Osteoblast (primary cell): ENCODE measurements at regions not wholly inside any gene's neighbourhood (a gene's known extent, or its start where the extent isn't known, plus 50 kb on each side); places are given as distances from the start of the nearest gene placed in this dataset.

ENCODE experiments used
- DNase-seq: peaks from one replicate; pipeline ENCODE4 v3.0.0; 2011; ENCODE audit warnings: low spot score, mixed read lengths; ENCODE audit not compliant: insufficient read length; ENCODE audit errors: missing footprints
- H2AFZ ChIP-seq: 2 replicates; pipeline ENCODE4 v1.6.0; 2011; ENCODE audit warnings: mild to moderate bottlenecking, low read length
- H3K27ac ChIP-seq: 2 replicates; pipeline ENCODE4 v1.5.1; 2011; ENCODE audit warnings: mild to moderate bottlenecking, low read depth, low read length, moderate library complexity
- H3K27me3 ChIP-seq: 2 replicates; pipeline ENCODE4 v1.6.0; 2012; ENCODE audit warnings: mild to moderate bottlenecking, control low read depth, inconsistent platforms, low read length, moderate library complexity; ENCODE audit not compliant: insufficient read depth
- H3K36me3 ChIP-seq: 2 replicates; pipeline ENCODE4 v1.5.1; 2011; ENCODE audit warnings: mild to moderate bottlenecking, low read length, control low read depth, moderate library complexity; ENCODE audit not compliant: insufficient read depth
- H3K4me1 ChIP-seq: 2 replicates; pipeline ENCODE4 v1.5.1; 2011; ENCODE audit warnings: mild to moderate bottlenecking, low read length, control low read depth, moderate library complexity; ENCODE audit not compliant: insufficient read depth
- H3K4me2 ChIP-seq: 2 replicates; pipeline ENCODE4 v1.6.0; 2011; ENCODE audit warnings: mild to moderate bottlenecking, low read length; ENCODE audit not compliant: insufficient read depth
- H3K4me3 ChIP-seq: fragments of 200-600 bp; sonication (generic); 3 replicates; pipeline ENCODE4 v1.5.1; 2012; ENCODE audit warnings: mild to moderate bottlenecking, low read length, inconsistent platforms; ENCODE audit not compliant: insufficient read depth
- H3K79me2 ChIP-seq: 2 replicates; pipeline ENCODE4 v1.6.0; 2012; ENCODE audit warnings: mild to moderate bottlenecking, low read length, control low read depth, inconsistent platforms; ENCODE audit not compliant: insufficient read depth
- H3K9me3 ChIP-seq: 2 replicates; pipeline ENCODE4 v1.5.1; 2011; ENCODE audit warnings: low read depth, low read length, control low read depth
- H4K20me1 ChIP-seq: 2 replicates; pipeline ENCODE4 v1.6.0; 2012; ENCODE audit warnings: mild to moderate bottlenecking, low read length, control low read depth; ENCODE audit not compliant: insufficient read depth
- CTCF ChIP-seq: IDR thresholded peaks from 2 replicates; pipeline ENCODE4 v1.5.1; 2011; ENCODE audit warnings: mild to moderate bottlenecking, low read depth, low read length, moderate library complexity; ENCODE audit errors: extremely low read depth

- H3K4me2 ChIP-seq = peak overlapping the region; percentile 14
- H3K27me3 ChIP-seq = no peaks in the 10 kb centered on the region
- TF ChIP-seq CTCF = no peak
- no peaks in the 10 kb centered on the region for H4K20me1 ChIP-seq
- H3K27ac ChIP-seq = no peak overlapping the region
- H3K4me1 ChIP-seq = peaks cover 15% of the 10 kb centered on the region
- H3K79me2 ChIP-seq = peaks cover 38% of the 10 kb centered on the region
- H3K9me3 ChIP-seq = no peaks in the 10 kb centered on the region
- H3K36me3 ChIP-seq = no peaks in the 10 kb centered on the region
- no peak overlapping the region for H3K4me3 ChIP-seq
- H2AFZ ChIP-seq = no peak overlapping the region
- peak; percentile 43 for DNase-seq
Measured at GRCh38 chr2:144320491-144320890, 199.4 kb downstream of the ZEB2 start.

GRCh38 chr2:144317071-144317738 lies 202.7 kb downstream of the ZEB2 start:
- DNase-seq = no peak
- no peak for TF ChIP-seq CTCF
- Histone ChIP-seq H3K36me3 (no peaks in the 10 kb centered on the region), H3K4me1 (peaks cover 8% of the 10 kb centered on the region), H3K79me2 (peaks cover 16% of the 10 kb centered on the region), H3K4me2 (no peak overlapping the region), H3K9me3 (no peaks in the 10 kb centered on the region), H2AFZ (no peak overlapping the region), H4K20me1 (no peaks in the 10 kb centered on the region), H3K27me3 (no peaks in the 10 kb centered on the region), H3K4me3 (no peak overlapping the region), H3K27ac (no peak overlapping the region)

- no peak for DNase-seq
- TF ChIP-seq CTCF = no peak
- no peak overlapping the region for H3K27ac ChIP-seq
- H4K20me1 ChIP-seq = no peaks in the 10 kb centered on the region
- no peaks in the 10 kb centered on the region for H3K9me3 ChIP-seq
- H3K4me2 ChIP-seq = no peak overlapping the region
- H2AFZ ChIP-seq = no peak overlapping the region
- no peaks in the 10 kb centered on the region for H3K36me3 ChIP-seq
- no peaks in the 10 kb centered on the region for H3K4me1 ChIP-seq
- no peaks in the 10 kb centered on the region for H3K27me3 ChIP-seq
- no peak overlapping the region for H3K4me3 ChIP-seq
- peaks cover 3% of the 10 kb centered on the region for H3K79me2 ChIP-seq
Measured at GRCh38 chr2:144310889-144311608, 208.9 kb downstream of the ZEB2 start.

GRCh38 chr2:144310484-144310883 lies 209.4 kb downstream of the ZEB2 start:
- Histone ChIP-seq H3K36me3 (no peaks in the 10 kb centered on the region), H3K27ac (no peak overlapping the region), H2AFZ (no peak overlapping the region), H3K4me3 (no peak overlapping the region), H3K27me3 (no peaks in the 10 kb centered on the region), H4K20me1 (no peaks in the 10 kb centered on the region), H3K9me3 (no peaks in the 10 kb centered on the region), H3K4me1 (no peaks in the 10 kb centered on the region), H3K4me2 (no peak overlapping the region), H3K79me2 (peaks cover 2% of the 10 kb centered on the region)
- no peak for TF ChIP-seq CTCF
- no peak for DNase-seq
